ENCODE measurements at regions not wholly inside any gene's neighbourhood (a gene's known extent, or its start where the extent isn't known, plus 50 kb on each side); places are given as distances from the start of the nearest gene placed in this dataset.
"Not testable (repeated sequence)": the region's sequence is repeated elsewhere in the genome, so short reads cannot be mapped to it uniquely, and the experiment has no call there.

DNA sequence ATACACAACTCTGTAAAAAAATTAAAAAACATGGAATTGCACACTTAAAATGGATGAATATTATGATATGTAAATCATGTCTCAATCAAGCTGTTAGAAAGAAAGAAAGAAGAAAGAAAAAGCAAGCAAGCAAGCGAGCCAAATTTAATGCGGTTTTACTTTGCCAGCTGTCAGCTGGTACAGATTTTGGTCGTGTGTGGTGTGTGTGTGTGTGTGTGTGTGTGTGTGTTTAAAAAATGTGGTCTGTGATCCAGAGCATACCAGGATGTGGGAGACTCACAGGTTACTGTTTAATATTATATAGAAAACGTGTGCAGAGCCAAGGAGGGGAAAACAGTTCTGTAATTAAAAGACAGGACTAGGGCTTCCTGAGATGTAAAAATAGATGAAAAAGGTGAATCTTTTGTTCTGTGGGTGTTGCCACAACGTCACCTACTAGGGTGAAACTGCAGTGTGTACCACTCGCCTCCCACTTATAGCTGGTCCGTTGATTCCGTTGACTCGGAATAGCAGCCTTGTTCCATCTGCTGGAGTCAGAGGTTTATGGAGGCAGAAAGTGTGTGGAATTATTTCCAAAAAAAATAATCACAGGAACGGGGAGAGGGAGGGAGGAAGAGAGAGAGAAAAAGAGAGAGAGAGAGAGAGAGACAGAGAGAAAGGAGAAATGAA is 197.7 kb downstream of the BCAS1 start:
- peak; percentile 61 for DNase-seq (ENCODE audit: low read depth)

GRCh38 chr20:53872081-53872541 is 198.3 kb downstream of the BCAS1 start:
- DNase-seq (ENCODE audit: low read depth), result no peak

DNA sequence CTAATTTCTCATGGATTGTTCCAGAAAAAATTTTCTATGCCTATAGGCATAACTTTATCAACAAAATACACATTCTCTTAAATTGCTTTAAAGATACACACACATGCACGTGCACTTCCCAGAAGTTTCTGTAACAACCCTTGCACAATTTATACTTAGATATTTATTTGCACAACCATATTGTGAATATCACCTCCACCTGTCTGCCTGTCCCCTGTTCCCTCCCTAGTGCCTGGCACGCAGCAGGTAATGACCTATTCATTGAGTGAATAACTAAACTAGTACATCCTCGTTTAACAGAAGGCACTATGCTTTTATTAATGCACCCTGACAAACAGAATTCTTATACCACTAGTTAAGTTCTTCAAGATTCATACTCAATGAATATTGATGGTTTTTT is 198.9 kb downstream of the BCAS1 start:
- DNase-seq (ENCODE audit: low read depth), result no peak

DNA sequence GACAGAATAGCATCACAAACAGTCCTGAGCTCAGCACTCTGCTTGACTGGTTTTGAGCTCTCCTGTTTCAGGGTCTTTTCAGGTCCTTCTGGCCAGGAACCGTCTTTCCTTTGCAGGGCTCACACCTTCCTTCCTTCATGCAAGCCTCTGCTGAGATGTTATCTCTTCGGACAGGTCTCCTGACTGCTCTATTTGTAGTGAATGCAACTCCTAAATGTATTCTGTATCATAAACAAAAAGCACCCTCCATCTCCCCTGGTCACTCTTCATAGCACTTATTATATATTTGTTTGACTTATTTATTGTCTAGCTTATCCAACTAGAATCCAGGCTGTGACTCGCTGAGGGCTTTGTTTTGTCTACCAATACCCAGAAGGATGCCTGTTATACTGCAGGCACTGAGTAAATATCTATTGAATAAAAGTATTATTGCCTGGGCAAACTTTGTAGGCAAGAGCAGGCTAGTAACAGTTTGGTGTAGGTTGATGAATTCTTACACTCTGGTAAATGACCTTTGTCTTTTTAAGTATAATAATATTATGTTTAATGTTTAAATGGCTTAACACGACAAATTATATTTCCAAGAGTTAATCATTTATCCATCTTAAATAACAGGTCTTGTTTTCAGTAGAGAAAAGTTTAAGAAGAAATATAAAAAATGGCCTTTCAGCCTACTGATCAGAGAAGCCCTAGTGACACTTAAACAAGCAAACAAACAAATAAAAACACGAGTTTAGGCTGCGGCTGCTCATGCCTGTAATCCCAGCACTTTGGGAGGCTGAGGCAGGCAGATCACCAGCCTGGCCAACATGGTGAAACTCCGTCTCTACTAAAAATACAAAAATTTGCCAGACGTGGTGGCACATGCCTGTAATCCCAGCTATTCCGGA is 199.7 kb downstream of the BCAS1 start:
- no peak for DNase-seq (ENCODE audit: low read depth)

- peak; percentile 56 for DNase-seq (ENCODE audit: low read depth)
Observed at GRCh38 chr20:53869466-53870258, 200.7 kb downstream of the BCAS1 start.

DNA sequence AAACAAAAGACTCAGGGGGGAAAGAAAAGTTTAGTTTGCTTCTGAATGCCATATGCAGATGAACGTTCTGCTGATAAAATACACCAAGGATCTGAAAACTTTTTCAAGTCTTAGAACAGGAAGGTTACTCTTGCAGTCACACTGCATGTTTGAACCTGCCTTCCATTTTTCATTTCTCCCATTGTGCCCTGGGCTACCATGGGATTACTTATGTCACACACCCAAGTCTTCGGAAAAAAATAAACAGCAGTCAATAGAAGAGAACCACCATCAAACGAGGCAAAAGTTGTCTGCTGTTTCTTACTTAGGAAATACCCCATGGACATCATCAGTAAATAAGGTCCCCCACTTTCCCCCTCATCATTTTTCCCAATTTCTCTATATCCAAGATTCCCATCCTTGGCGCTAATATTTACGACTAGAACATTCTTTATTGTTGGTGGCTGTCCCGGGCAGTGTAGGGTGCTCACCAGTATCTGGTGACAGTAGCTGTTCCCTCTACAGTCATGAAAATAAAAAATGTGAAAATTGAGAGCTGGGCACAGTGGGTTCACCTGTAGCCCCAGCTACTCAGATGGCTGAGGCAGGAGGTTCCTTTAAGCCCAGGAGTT is 202.5 kb downstream of the BCAS1 start:
- no peak for DNase-seq (ENCODE audit: low read depth)

GRCh38 chr20:53866794-53867740 is 203.3 kb downstream of the BCAS1 start:
- peak; percentile 30 for DNase-seq (ENCODE audit: low read depth)

DNA sequence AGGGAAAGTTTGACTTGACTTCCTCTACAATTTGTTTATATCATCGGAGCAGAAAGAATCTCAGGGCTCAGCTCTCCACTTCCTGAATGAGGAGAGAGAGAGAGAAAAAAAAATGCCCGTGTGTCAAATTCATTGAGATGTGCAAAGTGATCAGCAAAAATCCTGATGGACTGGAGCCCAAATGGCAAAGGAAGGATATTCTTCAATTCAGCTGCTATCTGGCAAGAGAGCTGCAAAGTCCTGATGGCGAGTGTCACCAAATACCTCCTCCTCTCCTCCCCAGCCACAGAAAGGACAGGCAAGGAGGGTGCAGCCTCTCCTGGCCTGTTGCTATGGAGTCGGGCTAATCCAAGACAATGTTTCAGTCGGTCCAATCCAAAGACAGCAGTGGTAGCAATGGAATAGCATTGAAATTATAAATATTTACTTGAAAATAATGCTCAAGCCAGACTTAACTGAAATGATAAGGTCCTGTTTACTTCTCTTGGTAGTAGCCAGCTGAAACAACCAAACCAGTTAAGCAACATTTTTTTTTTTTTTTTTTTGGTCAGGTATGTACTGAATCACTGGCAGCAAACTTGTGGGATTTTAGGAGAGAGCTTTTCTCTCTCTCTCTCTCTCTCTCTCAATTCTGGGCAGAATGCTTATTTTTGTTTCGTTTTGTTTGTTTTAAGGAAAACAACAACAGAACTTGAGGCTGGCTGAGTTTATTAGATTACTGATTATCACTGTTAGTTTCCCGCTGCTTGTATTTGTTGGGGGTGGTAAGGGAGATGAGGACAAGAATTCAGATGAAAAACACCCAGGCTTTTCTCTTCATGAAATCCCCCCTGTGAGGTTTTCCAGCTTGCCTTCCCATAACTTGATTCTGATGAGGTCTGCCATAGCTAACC is 204.2 kb downstream of the BCAS1 start:
- DNase-seq (ENCODE audit: low read depth), result peak; percentile 82

- DNase-seq (ENCODE audit: low read depth), result not testable (repeated sequence)
Observed at GRCh38 chr20:53864765-53865683, 205.4 kb downstream of the BCAS1 start.

- peak; percentile 24 for DNase-seq (ENCODE audit: low read depth)
Observed at GRCh38 chr20:53863923-53864641, 206.3 kb downstream of the BCAS1 start.

DNA sequence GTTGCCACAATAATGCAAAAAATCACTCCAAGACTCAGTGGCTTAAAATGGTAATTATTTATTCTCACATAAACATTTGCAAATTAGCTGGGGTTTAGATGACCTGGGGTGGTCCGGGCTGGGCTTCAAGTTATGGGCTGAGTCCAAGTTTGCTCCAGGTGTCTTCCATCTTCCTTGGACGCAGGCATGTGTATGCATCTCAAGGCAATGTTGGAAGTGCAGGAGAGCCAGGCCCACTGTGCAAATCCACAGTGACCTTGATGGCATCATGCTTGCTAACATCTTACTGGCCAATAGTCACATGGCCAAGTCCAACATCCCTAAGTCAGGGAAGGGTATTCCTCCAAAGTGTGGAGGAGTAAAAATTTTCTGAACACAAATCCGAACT is 206.9 kb downstream of the BCAS1 start:
- DNase-seq (ENCODE audit: low read depth), result not testable (repeated sequence)

- not testable (repeated sequence) for DNase-seq (ENCODE audit: low read depth)
Observed at GRCh38 chr20:53863039-53863438, 207.4 kb downstream of the BCAS1 start.

DNA sequence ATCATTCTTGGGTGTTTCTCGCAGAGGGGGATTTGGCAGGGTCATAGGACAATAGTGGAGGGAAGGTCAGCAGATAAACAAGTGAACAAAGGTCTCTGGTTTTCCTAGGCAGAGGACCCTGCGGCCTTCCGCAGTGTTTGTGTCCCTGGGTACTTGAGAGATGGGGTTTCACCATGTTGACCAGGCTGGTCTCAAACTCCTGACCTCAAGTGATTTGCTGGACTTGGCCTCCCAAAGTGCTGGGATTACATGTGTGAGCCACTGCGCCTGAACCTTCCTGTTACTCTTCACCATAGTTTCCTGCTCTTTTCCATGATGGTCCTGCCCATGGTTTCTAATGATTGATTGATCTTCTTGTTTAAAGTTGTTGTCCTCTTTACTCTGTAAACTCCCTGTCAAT is 207.9 kb downstream of the BCAS1 start:
- not testable (repeated sequence) for DNase-seq (ENCODE audit: low read depth)

DNA sequence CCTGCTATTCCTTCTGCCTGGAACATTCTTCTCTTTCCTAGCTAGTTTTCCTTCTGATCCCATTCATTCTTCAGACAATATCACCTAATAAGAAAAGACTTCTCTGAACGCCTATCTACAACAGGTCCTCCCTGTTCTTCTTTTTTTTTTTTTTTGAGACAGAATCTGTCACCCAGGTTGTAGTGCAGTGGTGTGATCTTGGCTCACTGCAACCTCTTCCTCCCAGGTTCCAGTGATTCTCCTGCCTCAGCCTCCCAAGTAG is 208.3 kb downstream of the BCAS1 start:
- DNase-seq (ENCODE audit: low read depth), result not testable (repeated sequence)

DNA sequence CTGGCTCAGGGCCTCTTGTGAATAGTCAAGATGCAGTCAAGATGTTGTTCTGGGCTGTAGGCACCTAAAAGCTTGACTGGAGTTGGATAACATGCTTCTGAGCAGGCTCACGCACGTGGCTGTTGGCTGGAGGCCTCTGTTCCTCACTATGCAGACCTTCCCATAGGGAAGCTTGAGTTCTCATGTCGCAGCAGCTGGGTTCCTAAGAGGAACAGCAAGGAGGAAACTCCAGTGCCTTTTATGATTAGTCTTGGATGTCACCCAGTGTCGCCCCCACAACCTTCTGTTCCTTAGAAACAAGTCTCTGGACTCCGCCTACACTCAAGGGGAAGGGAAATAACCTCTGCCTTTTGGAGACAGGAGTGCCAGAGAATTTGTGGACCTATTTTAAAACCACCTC is 210.7 kb downstream of the BCAS1 start:
- no peak for DNase-seq (ENCODE audit: low read depth)

- not testable (repeated sequence) for DNase-seq (ENCODE audit: low read depth)
Observed at GRCh38 chr20:53859009-53859408, 211.4 kb downstream of the BCAS1 start.

- not testable (repeated sequence) for DNase-seq (ENCODE audit: low read depth)
Observed at GRCh38 chr20:53858516-53858915, 211.9 kb downstream of the BCAS1 start.

DNA sequence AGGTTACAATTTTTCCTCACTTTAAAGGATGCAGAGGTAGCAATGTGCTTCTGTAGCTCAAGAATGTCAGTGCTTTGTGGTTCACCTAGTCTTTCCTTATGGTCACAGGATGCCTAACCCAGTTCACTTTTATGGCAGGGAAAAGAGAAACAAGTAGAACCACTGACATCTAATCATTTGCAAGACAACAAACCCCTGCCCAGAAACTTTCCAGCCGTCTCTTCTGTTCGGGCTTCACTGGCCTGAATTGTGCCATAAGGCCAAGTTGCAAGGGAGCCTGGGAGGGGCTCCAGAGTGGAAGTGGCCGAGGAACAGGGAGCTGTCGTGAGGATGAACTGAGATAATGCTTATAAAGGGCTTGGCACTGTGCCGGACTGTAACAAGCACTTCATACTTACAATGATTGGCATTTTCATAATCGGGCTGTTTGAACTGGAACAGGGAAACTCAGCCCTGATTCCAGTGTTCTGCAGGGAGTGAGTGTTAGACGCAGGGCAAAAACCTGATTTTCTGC is 212.6 kb downstream of the BCAS1 start:
- no peak for DNase-seq (ENCODE audit: low read depth)

Data from fibroblast of gingiva (primary cell).